ENCODE measurements at regions not wholly inside any gene's neighbourhood (a gene's known extent, or its start where the extent isn't known, plus 50 kb on each side); places are given as distances from the start of the nearest gene placed in this dataset.

- TF ChIP-seq CTCF (IDR thresholded peaks at IDR 0.05; ENCODE audit: low read length) (no peak), EZH2 (IDR thresholded peaks at IDR 0.05; ENCODE audit: borderline replicate concordance, low read length) (no peak)
Measured at GRCh38 chr18:4931209-4931608, 265.8 kb downstream of the AKAIN1 start.
